Naive B cell (primary cell): ENCODE measurements at regions not wholly inside any gene's neighbourhood (a gene's known extent, or its start where the extent isn't known, plus 50 kb on each side); places are given as distances from the start of the nearest gene placed in this dataset.

ENCODE experiments used
- ATAC-seq, 2 donors: fragments of 150-1000 bp; cut with Tn5 transposase; 2 replicates each; pipeline ENCODE4 v1.10.0; 2021; ENCODE audit warnings: low read depth in 2 of 2, mild to moderate bottlenecking in 2 of 2, moderate library complexity in 2 of 2
- DNase-seq: peaks from one replicate; pipeline ENCODE4 v3.0.0; 2022
- H3K27ac Mint-ChIP-seq, 6 donors: one replicate each; pipeline ENCODE4 v1.8.0; 2020 to 2022; ENCODE audit warnings: mild to moderate bottlenecking in 6 of 6, mixed read lengths in 6 of 6, moderate library complexity in 5 of 6, inconsistent platforms in 2 of 6
- H3K27me3 Mint-ChIP-seq, 3 donors: one replicate each; pipeline ENCODE4 v1.8.0; 2021 to 2022; ENCODE audit warnings: mixed read lengths in 3 of 3, mild to moderate bottlenecking in 1 of 3
- H3K36me3 Mint-ChIP-seq, 2 donors: one replicate each; pipeline ENCODE4 v1.8.0; 2020 to 2022; ENCODE audit warnings: mixed read lengths in 2 of 2, inconsistent platforms in 1 of 2, mild to moderate bottlenecking in 1 of 2
- H3K4me1 Mint-ChIP-seq, 3 donors: one replicate each; pipeline ENCODE4 v1.8.0; 2020 to 2022; ENCODE audit warnings: mixed read lengths in 3 of 3, inconsistent platforms in 1 of 3, mild to moderate bottlenecking in 1 of 3, moderate library complexity in 1 of 3
- H3K4me3 Mint-ChIP-seq, 8 donors: one replicate each; pipeline ENCODE4 v1.8.0; 2020 to 2022; ENCODE audit warnings: mild to moderate bottlenecking in 8 of 8, mixed read lengths in 8 of 8, moderate library complexity in 8 of 8, inconsistent platforms in 2 of 8
- H3K9me3 Mint-ChIP-seq, 7 donors: one replicate each; pipeline ENCODE4 v1.8.0; 2020 to 2022; ENCODE audit warnings: mixed read lengths in 7 of 7, mild to moderate bottlenecking in 5 of 7, inconsistent platforms in 2 of 7, moderate library complexity in 1 of 7

DNA sequence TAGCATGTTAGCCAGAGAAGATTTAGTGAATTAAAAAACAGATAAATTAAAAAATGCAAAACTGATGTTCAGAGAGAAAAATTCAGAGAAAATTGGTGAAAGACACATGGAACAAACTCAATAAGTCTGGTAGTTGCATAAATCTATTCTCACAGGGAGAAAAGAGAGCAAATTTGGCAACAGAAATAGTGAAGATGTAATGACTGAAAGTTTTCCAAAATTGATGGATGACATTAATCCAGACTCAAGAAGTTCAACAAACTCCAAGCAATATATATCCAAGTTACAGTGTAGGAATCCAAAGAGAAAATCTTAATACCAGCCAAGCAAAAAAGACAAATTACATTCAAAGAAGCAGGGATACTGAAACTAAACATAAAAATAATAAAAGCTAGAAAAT, 302.7 kb upstream of the ARPP21 start:
- Mint-ChIP-seq H3K4me3 (no peak overlapping the region), H3K9me3 (peaks cover 0 to 2% (median 0%) of the 10 kb centered on the region in 7 donors), H3K36me3 (no peaks in the 10 kb centered on the region), H3K4me1 (no peaks in the 10 kb centered on the region), H3K27me3 (peaks cover 0 to 10% (median 4%) of the 10 kb centered on the region in 3 donors), H3K27ac (no peak overlapping the region)
- no peak for ATAC-seq
- DNase-seq: no peak

- DNase-seq (no peak), ATAC-seq (no peak)
- peaks cover 0 to 12% (median 8%) of the 10 kb centered on the region in 3 donors for H3K27me3 Mint-ChIP-seq
- peaks cover 0 to 4% (median 0%) of the 10 kb centered on the region in 7 donors for H3K9me3 Mint-ChIP-seq
- no peaks in the 10 kb centered on the region for H3K36me3 Mint-ChIP-seq
- H3K4me3 Mint-ChIP-seq: no peak overlapping the region
- H3K4me1 Mint-ChIP-seq: no peaks in the 10 kb centered on the region
- H3K27ac Mint-ChIP-seq: no peak overlapping the region
These were observed 301.1 kb upstream of the ARPP21 start for GRCh38 chr3:35338186-35338585.

DNA sequence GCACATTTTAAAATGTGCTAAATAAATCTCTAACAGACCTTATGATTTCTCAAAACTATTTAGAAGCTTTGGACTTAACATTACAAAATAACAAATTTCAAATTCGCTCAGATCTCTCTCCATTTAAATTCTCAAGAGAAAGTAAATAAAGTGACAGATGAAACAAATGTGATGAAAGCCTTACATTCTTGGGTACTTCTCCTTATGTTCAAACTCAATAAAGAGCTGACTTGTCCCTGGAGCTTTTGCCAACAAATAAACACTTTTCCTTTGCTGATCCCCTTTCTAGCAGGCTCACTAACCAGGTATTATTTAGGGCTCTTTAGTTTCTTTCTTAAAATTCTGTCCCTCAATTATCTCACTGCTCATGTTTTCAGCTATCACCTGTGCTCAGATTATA, 259.1 kb upstream of the ARPP21 start:
- Mint-ChIP-seq H3K4me3 (no peak overlapping the region), H3K27ac (no peak overlapping the region), H3K4me1 (no peaks in the 10 kb centered on the region), H3K36me3 (no peaks in the 10 kb centered on the region), H3K9me3 (peaks cover 0 to 4% (median 0%) of the 10 kb centered on the region in 7 donors), H3K27me3 (no peaks in the 10 kb centered on the region)
- DNase-seq (no peak), ATAC-seq (no peak)

- Mint-ChIP-seq H3K27me3 (no peaks in the 10 kb centered on the region), H3K4me3 (no peak overlapping the region), H3K36me3 (no peaks in the 10 kb centered on the region), H3K9me3 (peaks cover 0 to 8% (median 0%) of the 10 kb centered on the region in 7 donors), H3K27ac (no peak overlapping the region), H3K4me1 (no peaks in the 10 kb centered on the region)
- no peak for DNase-seq
- no peak for ATAC-seq
These were observed 256.1 kb upstream of the ARPP21 start for GRCh38 chr3:35383216-35383615.

DNA sequence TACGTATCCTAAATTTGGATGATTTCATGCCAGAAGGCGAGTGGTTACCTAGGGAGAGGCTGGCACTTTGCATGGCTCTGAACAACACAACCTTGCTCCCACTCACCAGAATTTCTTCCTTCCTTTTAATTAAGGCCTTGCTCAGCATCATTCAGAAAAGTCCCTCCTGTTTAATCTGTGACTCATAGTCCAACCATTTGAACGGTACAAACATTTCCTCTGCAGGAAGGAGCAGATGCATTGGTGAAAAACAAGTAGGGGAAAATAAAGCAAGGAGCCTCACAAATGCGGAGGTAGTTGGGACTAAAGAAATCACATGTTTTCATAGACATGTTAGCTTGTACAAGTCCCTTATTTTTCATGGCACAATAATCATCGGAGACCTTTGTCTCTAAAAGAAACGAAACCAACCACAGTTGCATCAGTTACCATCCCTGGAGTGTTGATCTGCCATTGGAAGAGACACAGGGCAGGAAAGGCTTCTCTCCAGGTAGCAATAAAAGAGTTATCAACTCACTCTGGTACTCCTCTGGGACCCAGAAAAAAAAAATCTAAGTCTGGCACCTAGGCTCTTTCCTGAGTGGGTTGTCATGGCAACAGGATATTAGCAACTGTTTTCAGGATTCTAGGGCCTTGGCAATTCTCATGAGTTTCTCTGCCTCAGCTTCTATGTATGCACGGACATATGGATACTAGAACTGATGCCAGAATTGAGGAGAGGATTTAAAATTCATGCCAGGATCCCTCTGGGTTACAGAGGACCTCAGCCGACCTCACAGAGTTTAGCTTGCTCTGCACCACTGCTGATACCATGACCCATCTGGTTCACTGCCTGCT, 255.4 kb upstream of the ARPP21 start:
- H3K4me3 Mint-ChIP-seq: no peak overlapping the region
- no peaks in the 10 kb centered on the region for H3K4me1 Mint-ChIP-seq
- ATAC-seq (no peak), DNase-seq (no peak)
- H3K27ac Mint-ChIP-seq: no peak overlapping the region
- no peaks in the 10 kb centered on the region for H3K36me3 Mint-ChIP-seq
- H3K9me3 Mint-ChIP-seq: peaks cover 0 to 8% (median 0%) of the 10 kb centered on the region in 7 donors
- no peaks in the 10 kb centered on the region for H3K27me3 Mint-ChIP-seq

DNA sequence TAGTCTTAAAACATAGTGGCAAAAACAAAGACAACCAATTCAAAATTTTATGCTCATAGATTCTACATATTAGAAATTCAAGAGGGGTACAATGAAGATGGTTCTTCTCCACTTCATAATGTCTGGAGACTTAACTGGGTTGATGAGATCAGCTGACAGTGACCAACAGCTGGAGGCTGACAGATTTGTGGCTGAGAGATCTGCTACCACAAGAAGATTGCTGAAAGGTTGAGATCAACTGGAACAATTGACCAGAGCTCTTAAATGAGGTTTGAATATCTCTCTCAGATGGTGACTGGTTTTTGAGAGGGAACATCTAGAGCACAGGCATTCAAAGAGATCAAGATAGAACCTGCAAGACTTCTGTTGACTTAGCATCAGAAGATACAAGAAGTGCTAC, 254.1 kb upstream of the ARPP21 start:
- H3K4me3 Mint-ChIP-seq: no peak overlapping the region
- no peak for DNase-seq
- H3K27ac Mint-ChIP-seq: no peak overlapping the region
- no peaks in the 10 kb centered on the region for H3K36me3 Mint-ChIP-seq
- H3K27me3 Mint-ChIP-seq: no peaks in the 10 kb centered on the region
- peaks cover 0 to 8% (median 0%) of the 10 kb centered on the region in 7 donors for H3K9me3 Mint-ChIP-seq
- no peaks in the 10 kb centered on the region for H3K4me1 Mint-ChIP-seq
- no peak for ATAC-seq

DNA sequence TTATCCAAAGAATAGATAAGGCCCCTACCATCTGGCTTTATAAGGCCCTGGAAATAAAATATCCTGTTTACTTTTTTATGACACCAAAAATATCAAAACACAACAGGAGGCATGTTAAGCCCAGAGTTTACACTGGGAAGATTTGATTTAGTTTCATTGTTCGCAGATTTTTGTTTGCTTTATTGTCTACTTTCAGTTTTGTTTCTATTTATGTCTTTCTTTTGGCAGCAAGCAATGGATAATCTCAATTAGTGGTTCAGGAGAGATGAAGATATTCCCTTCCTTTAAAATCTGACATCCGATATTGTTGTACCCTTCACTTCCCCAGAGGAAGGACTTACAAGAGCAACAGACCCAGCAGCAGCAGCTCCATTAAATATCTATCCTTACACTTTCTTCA, 249.4 kb upstream of the ARPP21 start:
- ATAC-seq (no peak), DNase-seq (no peak)
- Mint-ChIP-seq H3K27ac (no peak overlapping the region), H3K4me3 (no peak overlapping the region), H3K27me3 (no peaks in the 10 kb centered on the region), H3K4me1 (no peaks in the 10 kb centered on the region), H3K9me3 (peaks cover 9 to 35% (median 12%) of the 10 kb centered on the region in 7 donors), H3K36me3 (peaks cover 0 to 5% of the 10 kb centered on the region in 2 donors)

- no peak overlapping the region for H3K4me3 Mint-ChIP-seq
- H3K4me1 Mint-ChIP-seq: no peaks in the 10 kb centered on the region
- DNase-seq (no peak), ATAC-seq (no peak)
- H3K27me3 Mint-ChIP-seq: no peaks in the 10 kb centered on the region
- peaks cover 0 to 5% of the 10 kb centered on the region in 2 donors for H3K36me3 Mint-ChIP-seq
- H3K27ac Mint-ChIP-seq: no peak overlapping the region
- peaks cover 5 to 35% (median 12%) of the 10 kb centered on the region in 7 donors for H3K9me3 Mint-ChIP-seq
These were observed 247.1 kb upstream of the ARPP21 start for GRCh38 chr3:35392187-35392586.

DNA sequence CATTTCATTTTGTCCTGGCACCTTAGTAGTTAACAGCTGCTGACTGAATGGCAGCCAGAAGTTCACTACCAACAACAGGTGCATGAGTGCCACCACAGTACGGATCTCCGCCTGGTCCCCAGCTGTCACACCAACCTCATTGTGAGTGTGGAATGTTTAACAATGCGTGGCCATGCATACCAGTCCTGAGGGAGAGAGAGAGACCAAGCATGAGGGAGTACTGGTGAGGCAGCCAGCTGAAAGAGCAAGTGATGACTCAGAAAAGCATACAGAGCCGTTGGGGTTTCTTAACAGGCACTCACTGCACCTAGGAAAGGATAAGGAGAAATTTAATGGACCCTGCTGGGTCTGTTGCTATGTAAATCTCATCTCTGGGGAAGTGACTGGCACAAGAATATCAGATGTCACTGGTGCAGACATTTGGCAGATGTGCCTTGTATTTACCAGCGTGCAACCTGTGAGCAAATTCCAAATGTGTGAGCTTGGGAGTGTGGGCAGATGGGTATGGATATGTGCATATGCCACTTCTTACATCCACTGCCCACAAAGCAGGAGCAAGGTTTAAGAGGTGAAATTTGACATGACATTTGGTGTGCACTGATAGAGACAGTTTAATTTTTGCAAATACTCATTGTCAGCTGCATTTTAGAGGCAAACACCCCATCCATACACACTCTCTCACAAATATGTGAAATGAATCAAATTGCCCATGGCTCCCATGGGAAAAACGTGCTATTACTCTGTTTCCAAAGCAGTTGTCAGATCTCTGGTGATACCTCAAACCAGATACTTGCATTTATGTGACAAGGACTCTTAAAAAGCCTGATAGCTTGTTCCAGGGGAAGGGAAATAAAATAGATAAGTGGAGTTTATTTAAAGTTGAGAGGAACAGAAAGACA, 245.2 kb upstream of the ARPP21 start:
- no peak for ATAC-seq
- no peak overlapping the region for H3K4me3 Mint-ChIP-seq
- peaks cover 5 to 35% (median 12%) of the 10 kb centered on the region in 7 donors for H3K9me3 Mint-ChIP-seq
- H3K4me1 Mint-ChIP-seq: no peaks in the 10 kb centered on the region
- peaks cover 0 to 5% of the 10 kb centered on the region in 2 donors for H3K36me3 Mint-ChIP-seq
- peaks cover 0 to 2% (median 0%) of the 10 kb centered on the region in 3 donors for H3K27me3 Mint-ChIP-seq
- H3K27ac Mint-ChIP-seq: no peak overlapping the region
- DNase-seq: no peak

DNA sequence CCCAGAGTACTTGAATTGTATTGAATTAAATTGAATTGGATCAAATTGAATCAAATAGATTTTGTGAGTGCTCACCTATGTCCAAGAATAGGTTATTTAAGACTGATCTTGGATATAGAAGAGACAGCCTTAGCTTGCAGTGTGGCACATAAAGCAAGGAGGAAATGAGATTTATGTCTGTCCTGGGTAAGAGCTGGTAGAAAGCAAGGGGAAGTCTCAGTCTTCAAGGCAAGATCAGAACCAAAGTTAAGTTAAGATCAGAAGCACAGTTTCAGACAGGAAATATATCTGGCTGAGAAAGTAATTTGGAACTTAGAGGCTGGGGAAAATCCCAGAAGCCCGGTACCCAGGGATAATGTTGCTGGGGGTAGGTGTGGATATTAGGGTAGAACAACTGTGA, 244.4 kb upstream of the ARPP21 start:
- H3K4me3 Mint-ChIP-seq: no peak overlapping the region
- H3K9me3 Mint-ChIP-seq: peaks cover 5 to 35% (median 12%) of the 10 kb centered on the region in 7 donors
- DNase-seq (no peak), ATAC-seq (no peak)
- no peaks in the 10 kb centered on the region for H3K4me1 Mint-ChIP-seq
- H3K27me3 Mint-ChIP-seq: peaks cover 0 to 5% (median 0%) of the 10 kb centered on the region in 3 donors
- no peak overlapping the region for H3K27ac Mint-ChIP-seq
- peaks cover 0 to 5% of the 10 kb centered on the region in 2 donors for H3K36me3 Mint-ChIP-seq

- Mint-ChIP-seq H3K27ac (no peak overlapping the region), H3K4me1 (no peaks in the 10 kb centered on the region), H3K4me3 (no peak overlapping the region), H3K27me3 (peaks cover 0 to 5% (median 0%) of the 10 kb centered on the region in 3 donors), H3K9me3 (no peaks in the 10 kb centered on the region), H3K36me3 (no peaks in the 10 kb centered on the region)
- ATAC-seq: no peak
- no peak for DNase-seq
These were observed 237.7 kb upstream of the ARPP21 start for GRCh38 chr3:35401671-35402070.

DNA sequence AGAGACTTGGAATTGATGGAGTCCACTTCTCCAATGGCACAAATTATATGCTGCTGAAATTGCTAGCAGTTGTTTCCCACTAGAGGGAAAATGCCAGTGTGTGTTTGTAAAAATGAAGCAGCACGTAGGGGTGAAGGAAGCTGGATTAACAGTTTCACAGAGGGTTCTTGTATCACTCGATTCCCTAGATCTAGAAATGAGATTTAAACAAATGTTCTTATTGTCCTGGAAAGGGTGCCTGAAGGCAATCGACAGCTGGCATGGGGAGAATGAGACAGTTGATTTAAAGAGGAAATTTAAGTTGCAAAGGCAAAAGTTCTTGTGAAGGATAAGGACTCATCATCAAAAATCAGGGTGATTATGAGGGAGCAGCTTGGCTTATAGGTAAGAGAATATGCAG, 234.8 kb upstream of the ARPP21 start:
- no peak for ATAC-seq
- Mint-ChIP-seq H3K4me1 (no peaks in the 10 kb centered on the region), H3K9me3 (no peaks in the 10 kb centered on the region), H3K4me3 (no peak overlapping the region), H3K36me3 (no peaks in the 10 kb centered on the region), H3K27me3 (peaks cover 5 to 7% (median 6%) of the 10 kb centered on the region in 3 donors), H3K27ac (no peak overlapping the region)
- no peak for DNase-seq

- DNase-seq (no peak), ATAC-seq (no peak)
- H3K36me3 Mint-ChIP-seq: no peaks in the 10 kb centered on the region
- H3K4me1 Mint-ChIP-seq: no peaks in the 10 kb centered on the region
- no peak overlapping the region for H3K4me3 Mint-ChIP-seq
- no peaks in the 10 kb centered on the region for H3K9me3 Mint-ChIP-seq
- H3K27me3 Mint-ChIP-seq: peaks cover 5 to 7% (median 6%) of the 10 kb centered on the region in 3 donors
- H3K27ac Mint-ChIP-seq: no peak overlapping the region
These were observed 230.4 kb upstream of the ARPP21 start for GRCh38 chr3:35408882-35409281.

DNA sequence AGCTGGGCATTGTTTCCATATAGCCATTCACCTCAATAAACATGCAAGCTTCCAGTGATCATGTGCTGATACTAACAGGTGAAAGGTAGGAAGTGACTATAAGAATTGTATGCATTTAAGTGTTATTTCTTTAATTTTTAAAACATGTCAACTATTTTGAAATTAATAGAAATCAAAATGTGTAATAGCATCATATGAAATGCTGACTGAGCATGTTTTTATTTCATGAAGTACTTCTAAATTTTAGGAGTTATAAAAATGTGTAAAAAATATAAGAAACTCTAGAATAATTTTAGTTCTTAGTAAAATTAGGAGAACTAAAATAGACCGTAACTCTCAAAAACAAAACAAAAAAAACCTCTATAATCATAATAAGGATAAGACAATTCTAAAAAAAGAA, 229.3 kb upstream of the ARPP21 start:
- Mint-ChIP-seq H3K27ac (no peak overlapping the region), H3K4me1 (no peaks in the 10 kb centered on the region), H3K9me3 (no peaks in the 10 kb centered on the region), H3K36me3 (no peaks in the 10 kb centered on the region), H3K4me3 (no peak overlapping the region), H3K27me3 (peaks cover 5 to 7% (median 6%) of the 10 kb centered on the region in 3 donors)
- no peak for DNase-seq
- ATAC-seq: no peak
